22Rv1 (cell line): ENCODE measurements at regions not wholly inside any gene's neighbourhood (a gene's known extent, or its start where the extent isn't known, plus 50 kb on each side); places are given as distances from the start of the nearest gene placed in this dataset.

Source experiments
- H3K27ac ChIP-seq: fragments of 450-650 bp; 2 replicates; pipeline ENCODE4 v1.5.1; 2017
- ZFX ChIP-seq: fragments of 450-650 bp; IDR thresholded peaks from 2 replicates; pipeline ENCODE4 v1.6.1; 2017; ENCODE audit warnings: antibody characterized with exemption, borderline replicate concordance
- TF ChIP-seq, protein P1 (sequence below): fragments of 450-650 bp; IDR thresholded peaks from 2 replicates; pipeline ENCODE4 v1.5.1; 2017; ENCODE audit warnings: mild to moderate bottlenecking

DNA sequence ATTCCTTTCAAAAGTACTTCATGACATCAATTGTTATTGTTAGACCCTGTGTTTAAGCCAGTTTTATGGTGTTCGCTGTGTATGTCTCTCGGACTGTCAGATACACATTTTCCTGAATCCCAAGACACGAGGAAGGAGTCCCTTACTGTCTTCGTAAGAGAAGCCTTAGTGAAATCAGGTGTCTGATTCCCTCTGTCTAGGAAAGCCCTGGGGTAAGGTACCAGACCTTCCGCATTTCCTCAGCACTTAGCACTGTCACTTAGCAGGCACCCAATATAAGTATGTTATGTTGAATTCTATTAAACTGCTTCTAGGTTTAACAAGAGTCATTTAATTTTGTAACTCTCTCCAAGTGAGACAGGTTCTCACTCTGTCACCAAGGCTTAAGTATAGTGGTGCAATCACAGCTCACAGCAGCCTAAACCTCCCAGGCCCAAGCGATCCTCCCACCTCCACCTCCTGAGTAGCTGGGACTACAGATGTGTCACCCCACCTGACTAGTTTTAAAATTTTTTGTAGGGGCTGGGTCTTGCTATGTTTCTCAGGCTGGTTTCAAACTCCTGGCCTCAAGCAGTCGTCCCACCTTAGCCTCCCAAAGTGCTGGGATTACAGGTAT is 111.0 kb downstream of the BBS10 start:
- no peak for TF ChIP-seq ZFX
- TF ChIP-seq, protein P1, sequence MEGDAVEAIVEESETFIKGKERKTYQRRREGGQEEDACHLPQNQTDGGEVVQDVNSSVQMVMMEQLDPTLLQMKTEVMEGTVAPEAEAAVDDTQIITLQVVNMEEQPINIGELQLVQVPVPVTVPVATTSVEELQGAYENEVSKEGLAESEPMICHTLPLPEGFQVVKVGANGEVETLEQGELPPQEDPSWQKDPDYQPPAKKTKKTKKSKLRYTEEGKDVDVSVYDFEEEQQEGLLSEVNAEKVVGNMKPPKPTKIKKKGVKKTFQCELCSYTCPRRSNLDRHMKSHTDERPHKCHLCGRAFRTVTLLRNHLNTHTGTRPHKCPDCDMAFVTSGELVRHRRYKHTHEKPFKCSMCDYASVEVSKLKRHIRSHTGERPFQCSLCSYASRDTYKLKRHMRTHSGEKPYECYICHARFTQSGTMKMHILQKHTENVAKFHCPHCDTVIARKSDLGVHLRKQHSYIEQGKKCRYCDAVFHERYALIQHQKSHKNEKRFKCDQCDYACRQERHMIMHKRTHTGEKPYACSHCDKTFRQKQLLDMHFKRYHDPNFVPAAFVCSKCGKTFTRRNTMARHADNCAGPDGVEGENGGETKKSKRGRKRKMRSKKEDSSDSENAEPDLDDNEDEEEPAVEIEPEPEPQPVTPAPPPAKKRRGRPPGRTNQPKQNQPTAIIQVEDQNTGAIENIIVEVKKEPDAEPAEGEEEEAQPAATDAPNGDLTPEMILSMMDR, result no peak
- no peak overlapping the region for H3K27ac ChIP-seq

DNA sequence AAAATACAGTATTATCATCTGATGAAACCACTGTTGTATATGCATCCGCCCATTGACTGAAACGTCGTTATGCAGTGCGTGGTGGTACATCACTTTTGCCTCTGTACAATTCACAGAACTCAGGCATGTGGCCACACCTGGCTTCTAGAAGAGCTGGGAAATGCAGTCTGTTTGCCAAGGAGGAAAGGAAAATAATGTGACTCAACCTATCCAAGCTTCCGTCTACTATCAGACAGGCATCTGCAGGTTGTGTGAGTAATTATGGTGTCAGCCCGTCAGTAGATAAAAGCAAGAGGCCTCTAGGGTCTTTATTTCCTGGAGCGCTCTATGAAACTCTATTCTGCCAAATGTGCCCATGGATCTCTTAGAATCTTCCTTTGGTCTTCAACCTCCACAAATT is 111.6 kb downstream of the BBS10 start:
- TF ChIP-seq, protein P1, result no peak
- TF ChIP-seq ZFX, result no peak
- H3K27ac ChIP-seq, result no peak overlapping the region

DNA sequence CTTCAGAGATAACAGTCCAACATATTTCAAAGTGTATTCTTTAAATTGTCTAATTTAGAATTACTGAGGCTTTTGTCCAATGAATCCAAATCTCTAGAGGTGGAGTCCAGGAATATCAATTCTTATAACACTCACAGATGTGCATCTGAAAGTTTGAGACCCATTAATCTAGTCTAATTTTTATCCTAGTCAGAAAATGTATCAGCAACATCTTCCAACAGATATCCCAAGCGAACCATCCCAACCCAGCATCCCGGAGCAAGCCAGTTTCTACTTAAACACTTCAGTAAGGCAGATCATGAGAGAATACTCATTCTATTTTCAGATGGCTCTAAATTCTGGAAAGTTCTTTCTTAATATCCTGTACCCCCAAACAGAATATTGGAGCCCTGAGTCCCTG is 113.5 kb downstream of the BBS10 start:
- no peak overlapping the region for H3K27ac ChIP-seq
- TF ChIP-seq, protein P1, result no peak
- TF ChIP-seq ZFX, result no peak

DNA sequence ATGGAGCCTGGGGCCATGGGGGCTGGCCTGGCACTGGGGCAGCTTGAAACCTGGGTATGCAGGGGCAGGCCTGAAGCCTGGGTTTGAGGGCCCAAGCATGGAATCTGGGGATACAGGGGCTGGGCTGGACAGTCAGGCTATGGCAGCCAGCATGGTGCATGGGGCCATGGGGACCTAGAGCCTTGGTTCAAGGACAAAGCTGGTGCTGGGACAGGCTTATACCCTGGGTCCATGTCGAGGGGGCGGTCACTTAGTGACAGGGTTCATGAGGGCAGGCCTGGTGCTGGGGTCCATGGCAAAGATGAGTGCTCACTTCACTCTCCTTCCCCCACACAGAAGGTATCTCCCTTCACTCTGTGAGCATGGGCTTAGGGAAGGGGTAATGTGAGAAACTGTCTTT is 116.2 kb downstream of the BBS10 start:
- TF ChIP-seq ZFX, result no peak
- TF ChIP-seq, protein P1, result no peak
- no peak overlapping the region for H3K27ac ChIP-seq

DNA sequence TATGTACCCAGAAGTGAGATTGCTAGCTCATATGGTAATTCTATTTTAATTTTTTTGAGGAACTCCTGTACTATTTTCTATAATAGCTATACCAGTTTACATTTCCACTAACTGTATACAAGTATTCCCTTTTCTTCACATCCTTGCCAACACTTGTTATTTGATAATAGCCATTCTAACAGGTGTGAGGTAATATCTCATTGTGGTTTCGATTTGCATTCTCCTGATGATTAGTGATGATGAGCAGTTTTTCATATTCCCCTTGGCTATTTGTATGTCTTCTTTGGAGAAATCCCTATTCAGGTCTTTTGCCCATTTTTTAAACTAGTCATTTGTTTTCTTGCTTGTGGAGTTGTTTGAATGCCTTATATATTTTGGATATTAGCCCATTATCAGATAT is 121.3 kb downstream of the BBS10 start:
- no peak overlapping the region for H3K27ac ChIP-seq
- no peak for TF ChIP-seq ZFX
- TF ChIP-seq, protein P1, result no peak

DNA sequence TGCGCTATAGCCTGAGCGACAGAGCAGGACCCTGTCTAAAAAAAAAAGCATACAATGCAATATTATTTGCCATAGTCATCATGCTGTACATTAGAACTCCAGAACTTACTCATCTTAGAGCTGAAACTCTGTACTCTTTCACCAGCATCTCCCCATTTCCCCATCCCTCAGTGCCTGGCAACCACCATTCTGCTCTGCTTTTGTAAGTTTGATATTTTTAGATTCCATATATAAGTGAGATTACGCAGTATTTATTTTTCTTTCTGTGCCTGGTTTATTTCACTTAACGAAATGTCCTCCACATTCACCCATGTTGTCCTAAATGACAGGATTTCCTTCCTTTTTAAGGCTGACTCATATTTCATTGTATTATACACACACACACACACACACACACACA is 121.8 kb downstream of the BBS10 start:
- no peak overlapping the region for H3K27ac ChIP-seq
- TF ChIP-seq ZFX, result no peak
- TF ChIP-seq, protein P1, result no peak

DNA sequence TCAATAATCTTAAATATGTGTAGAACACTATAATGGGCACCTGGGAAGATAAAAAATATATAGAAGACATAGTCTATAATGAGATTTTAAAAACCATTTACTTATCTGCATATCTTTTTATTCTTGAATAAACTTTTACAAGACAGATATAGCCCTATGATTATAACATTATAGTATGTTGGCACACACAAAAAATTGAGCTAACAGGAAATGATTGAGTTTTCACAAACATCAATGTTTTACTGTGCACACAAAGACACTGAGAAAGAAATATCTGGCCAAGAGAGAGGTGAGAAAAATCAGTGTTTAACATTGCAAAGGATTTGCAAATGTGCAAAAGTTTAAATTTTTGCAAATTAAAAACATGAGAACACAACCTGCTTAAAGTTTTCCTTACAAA is 124.3 kb downstream of the BBS10 start:
- TF ChIP-seq ZFX, result no peak
- TF ChIP-seq, protein P1, result no peak
- no peak overlapping the region for H3K27ac ChIP-seq
